MM.1S (cell line): ENCODE measurements at regions not wholly inside any gene's neighbourhood (a gene's known extent, or its start where the extent isn't known, plus 50 kb on each side); places are given as distances from the start of the nearest gene placed in this dataset.

Source experiments
- DNase-seq: peaks from one replicate; pipeline ENCODE4 v3.0.0-alpha.2; 2015
- H2AFZ ChIP-seq: fragments of 300-600 bp; sonication (generic); 2 replicates; pipeline ENCODE4 v1.6.0; 2016; ENCODE audit warnings: antibody characterized with exemption, low read length
- H3F3A ChIP-seq: fragments of 300-600 bp; sonication (generic); 2 replicates; pipeline ENCODE4 v1.6.1; 2016; ENCODE audit warnings: mild to moderate bottlenecking, antibody characterized with exemption, low read length, moderate library complexity, mixed read lengths; ENCODE audit not compliant: insufficient read depth
- H3K27ac ChIP-seq: fragments of 300-600 bp; sonication (generic); 2 replicates; pipeline ENCODE4 v1.5.1; 2016; ENCODE audit warnings: mild to moderate bottlenecking, low read length
- H3K27me3 ChIP-seq: fragments of 300-600 bp; sonication (generic); replicated peaks from 2 replicates; pipeline ENCODE4 v1.6.0; 2016; ENCODE audit warnings: low read length; ENCODE audit not compliant: insufficient read depth
- H3K36me3 ChIP-seq: fragments of 300-600 bp; sonication (generic); replicated peaks from 2 replicates; pipeline ENCODE4 v1.6.1; 2016; ENCODE audit warnings: mild to moderate bottlenecking, low read length, mixed read lengths; ENCODE audit not compliant: insufficient read depth
- H3K4me1 ChIP-seq: fragments of 300-600 bp; sonication (generic); 2 replicates; pipeline ENCODE4 v1.6.1; 2016; ENCODE audit warnings: low read length, mixed read lengths
- H3K4me2 ChIP-seq: fragments of 300-600 bp; sonication (generic); 2 replicates; pipeline ENCODE4 v1.6.0; 2016; ENCODE audit warnings: low read depth, low read length
- H3K4me3 ChIP-seq: fragments of 300-600 bp; sonication (generic); 2 replicates; pipeline ENCODE4 v1.5.1; 2016; ENCODE audit warnings: low read length, mixed read lengths
- H3K79me2 ChIP-seq: fragments of 300-600 bp; sonication (generic); 2 replicates; pipeline ENCODE4 v1.6.1; 2016; ENCODE audit warnings: mixed run types, low read length, mixed read lengths
- H3K9ac ChIP-seq: fragments of 300-600 bp; sonication (generic); 2 replicates; pipeline ENCODE4 v1.6.1; 2016; ENCODE audit warnings: low read length, mixed read lengths
- H3K9me2 ChIP-seq: fragments of 300-600 bp; sonication (generic); replicated peaks from 2 replicates; pipeline ENCODE4 v1.6.1; 2016; ENCODE audit warnings: mild to moderate bottlenecking, low read length, mixed read lengths; ENCODE audit not compliant: insufficient read depth
- H3K9me3 ChIP-seq: fragments of 300-600 bp; sonication (generic); replicated peaks from 2 replicates; pipeline ENCODE4 v1.6.1; 2016; ENCODE audit warnings: mild to moderate bottlenecking, low read length, mixed read lengths; ENCODE audit not compliant: insufficient read depth
- H4K20me1 ChIP-seq: fragments of 300-600 bp; sonication (generic); 2 replicates; pipeline ENCODE4 v1.6.1; 2016; ENCODE audit warnings: mild to moderate bottlenecking, low read length, moderate library complexity, mixed read lengths; ENCODE audit not compliant: insufficient read depth
- CTCF ChIP-seq: fragments of 300-600 bp; sonication (generic); IDR thresholded peaks from 2 replicates; pipeline ENCODE4 v1.5.1; 2016; ENCODE audit warnings: antibody characterized with exemption, low read length, mixed read lengths
- EZH2 ChIP-seq: fragments of 300-600 bp; sonication (generic); optimal IDR thresholded peaks from 2 replicates; pipeline ENCODE3; 2017; ENCODE audit warnings: low read depth, mild to moderate bottlenecking, antibody characterized with exemption, low read length, mixed read lengths
- EZH2phosphoT487 ChIP-seq: fragments of 300-600 bp; sonication (generic); IDR thresholded peaks from 2 replicates; pipeline ENCODE4 v1.6.1; 2018; ENCODE audit warnings: antibody characterized with exemption, low read length

DNA sequence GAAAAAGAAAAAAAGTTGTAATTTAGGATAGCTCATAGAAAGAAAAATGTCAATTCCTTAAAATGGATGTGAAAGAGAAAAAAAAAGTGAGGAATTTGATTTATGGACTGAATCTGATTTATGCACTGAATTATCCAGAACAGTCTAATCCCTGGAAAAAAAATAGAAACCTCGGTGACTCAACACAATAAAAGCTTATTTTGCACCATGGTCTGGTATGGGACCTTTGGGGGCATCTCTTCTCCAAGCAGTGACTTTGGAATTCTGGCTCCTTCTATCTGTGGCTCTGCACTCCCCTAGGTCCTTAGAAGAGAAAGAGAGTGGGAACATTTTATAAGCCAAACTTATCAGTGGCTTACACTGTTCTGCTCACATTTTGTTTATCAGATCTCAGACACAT, 471.7 kb upstream of the B3GALT2 start:
- no peak for DNase-seq

DNA sequence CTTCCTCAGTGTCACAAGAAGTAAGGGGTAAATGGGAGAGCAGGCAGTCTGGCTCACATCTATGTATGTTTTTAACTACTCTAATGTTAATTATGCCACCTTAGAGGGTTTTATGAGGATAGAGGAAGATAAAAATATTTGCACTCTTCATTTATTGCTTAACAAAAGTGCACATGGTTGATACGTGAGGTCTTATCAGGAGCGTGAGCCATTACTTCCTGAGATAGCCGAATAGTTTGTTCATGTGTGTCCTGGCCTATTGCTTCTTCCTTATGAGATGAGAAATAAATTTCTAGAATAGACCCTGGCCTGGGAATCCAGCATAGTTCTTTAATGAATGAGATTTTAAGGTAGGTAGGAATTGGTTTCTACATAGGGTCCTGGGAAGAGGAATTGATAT, 471.1 kb upstream of the B3GALT2 start:
- Histone ChIP-seq H3F3A (no peaks in the 10 kb centered on the region), H3K27ac (no peak overlapping the region), H3K9ac (no peak overlapping the region), H3K27me3 (no peaks in the 10 kb centered on the region), H3K36me3 (no peaks in the 10 kb centered on the region), H3K9me3 (no peaks in the 10 kb centered on the region), H3K9me2 (no peaks in the 10 kb centered on the region), H2AFZ (no peak overlapping the region), H3K4me1 (no peaks in the 10 kb centered on the region), H3K4me3 (no peak overlapping the region), H4K20me1 (no peaks in the 10 kb centered on the region), H3K79me2 (no peaks in the 10 kb centered on the region), H3K4me2 (no peak overlapping the region)
- no peak for DNase-seq
- TF ChIP-seq EZH2phosphoT487: no peak
- no peak for TF ChIP-seq CTCF
- TF ChIP-seq EZH2: no peak

More for the DNA sequence above, 471.7 kb upstream of the B3GALT2 start:
- TF ChIP-seq EZH2phosphoT487 (no peak), CTCF (no peak), EZH2 (no peak)
- Histone ChIP-seq H2AFZ (no peak overlapping the region), H3K9me2 (no peaks in the 10 kb centered on the region), H3K27ac (no peak overlapping the region), H3K4me1 (no peaks in the 10 kb centered on the region), H4K20me1 (no peaks in the 10 kb centered on the region), H3K27me3 (no peaks in the 10 kb centered on the region), H3K36me3 (no peaks in the 10 kb centered on the region), H3K9me3 (no peaks in the 10 kb centered on the region), H3F3A (no peaks in the 10 kb centered on the region), H3K4me3 (no peak overlapping the region), H3K4me2 (no peak overlapping the region), H3K9ac (no peak overlapping the region), H3K79me2 (no peaks in the 10 kb centered on the region)

DNA sequence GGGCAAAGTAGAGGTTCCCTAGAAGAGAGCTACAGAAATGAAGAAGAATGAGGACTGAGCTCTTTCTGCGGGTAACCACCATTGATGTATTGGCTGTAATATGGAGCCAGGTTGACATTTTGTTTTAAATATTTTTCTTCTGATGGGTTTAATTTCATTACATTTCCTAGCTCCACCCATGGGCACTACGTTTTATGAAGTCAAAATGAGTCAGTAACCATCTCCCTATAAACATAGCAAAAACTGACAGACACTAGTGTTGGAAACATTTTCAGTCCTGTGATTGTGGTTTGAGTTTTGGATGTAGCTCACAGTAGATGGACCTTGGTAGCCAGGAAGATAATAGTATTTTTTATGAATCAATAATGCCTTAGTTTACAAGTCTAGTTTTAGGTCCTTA, 470.4 kb upstream of the B3GALT2 start:
- H3K4me3 ChIP-seq: no peak overlapping the region
- H4K20me1 ChIP-seq: no peaks in the 10 kb centered on the region
- H3K36me3 ChIP-seq: no peaks in the 10 kb centered on the region
- TF ChIP-seq EZH2 (no peak), CTCF (no peak), EZH2phosphoT487 (no peak)
- H3K9me2 ChIP-seq: no peaks in the 10 kb centered on the region
- no peak overlapping the region for H2AFZ ChIP-seq
- no peaks in the 10 kb centered on the region for H3F3A ChIP-seq
- H3K9me3 ChIP-seq: no peaks in the 10 kb centered on the region
- no peak overlapping the region for H3K4me2 ChIP-seq
- H3K27me3 ChIP-seq: no peaks in the 10 kb centered on the region
- H3K27ac ChIP-seq: no peak overlapping the region
- H3K9ac ChIP-seq: no peak overlapping the region
- H3K4me1 ChIP-seq: no peaks in the 10 kb centered on the region
- DNase-seq: no peak
- no peaks in the 10 kb centered on the region for H3K79me2 ChIP-seq
